ENCODE measurements at regions not wholly inside any gene's neighbourhood (a gene's known extent, or its start where the extent isn't known, plus 50 kb on each side); places are given as distances from the start of the nearest gene placed in this dataset.

DNA sequence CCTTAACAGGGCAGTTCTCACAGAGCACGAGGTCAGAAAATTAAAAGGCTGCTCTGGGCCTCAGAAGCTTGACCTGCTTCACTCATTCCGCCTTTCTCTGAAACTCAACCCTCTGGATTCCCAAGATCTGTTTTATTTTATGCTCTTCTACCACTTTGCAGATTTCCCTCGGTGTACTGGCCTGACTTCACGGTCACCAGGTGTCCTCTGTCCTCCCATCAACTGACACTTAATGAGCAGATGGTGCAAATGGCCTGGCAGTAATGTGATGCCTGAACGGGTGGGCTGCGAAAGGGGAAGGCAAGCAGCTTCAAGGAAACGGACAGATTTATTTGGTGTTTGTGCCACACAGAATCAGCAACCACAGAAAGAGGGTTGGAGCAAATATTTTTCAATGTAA, 169.7 kb upstream of the TFAP2D start:
- POLR2A ChIA-PET, result no interaction called here
- intact Hi-C loops (cut with micrococcal nuclease), result no loop called here
- TF ChIP-seq, protein P1, sequence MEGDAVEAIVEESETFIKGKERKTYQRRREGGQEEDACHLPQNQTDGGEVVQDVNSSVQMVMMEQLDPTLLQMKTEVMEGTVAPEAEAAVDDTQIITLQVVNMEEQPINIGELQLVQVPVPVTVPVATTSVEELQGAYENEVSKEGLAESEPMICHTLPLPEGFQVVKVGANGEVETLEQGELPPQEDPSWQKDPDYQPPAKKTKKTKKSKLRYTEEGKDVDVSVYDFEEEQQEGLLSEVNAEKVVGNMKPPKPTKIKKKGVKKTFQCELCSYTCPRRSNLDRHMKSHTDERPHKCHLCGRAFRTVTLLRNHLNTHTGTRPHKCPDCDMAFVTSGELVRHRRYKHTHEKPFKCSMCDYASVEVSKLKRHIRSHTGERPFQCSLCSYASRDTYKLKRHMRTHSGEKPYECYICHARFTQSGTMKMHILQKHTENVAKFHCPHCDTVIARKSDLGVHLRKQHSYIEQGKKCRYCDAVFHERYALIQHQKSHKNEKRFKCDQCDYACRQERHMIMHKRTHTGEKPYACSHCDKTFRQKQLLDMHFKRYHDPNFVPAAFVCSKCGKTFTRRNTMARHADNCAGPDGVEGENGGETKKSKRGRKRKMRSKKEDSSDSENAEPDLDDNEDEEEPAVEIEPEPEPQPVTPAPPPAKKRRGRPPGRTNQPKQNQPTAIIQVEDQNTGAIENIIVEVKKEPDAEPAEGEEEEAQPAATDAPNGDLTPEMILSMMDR (IDR thresholded peaks at IDR 0.05; ENCODE audit: unreplicated experiment), result no peak
- no TSS peak for BruUV-seq (replicated peaks)
- H3K36me3 Mint-ChIP-seq (ENCODE audit: insufficient read depth, unreplicated experiment), result no peaks in the 10 kb centered on the region
- H3K4me3 Mint-ChIP-seq (ENCODE audit: unreplicated experiment), result no peak overlapping the region
- H3K4me1 Mint-ChIP-seq (ENCODE audit: insufficient read depth, unreplicated experiment), result peaks cover 5% of the 10 kb centered on the region
- H3K27ac Mint-ChIP-seq (ENCODE audit: low read depth, unreplicated experiment), result no peak overlapping the region
- CTCF ChIA-PET, result no interaction called here
- H3K27me3 Mint-ChIP-seq (ENCODE audit: insufficient read depth, unreplicated experiment), result peaks cover 12% of the 10 kb centered on the region
- H3K9me3 Mint-ChIP-seq (ENCODE audit: unreplicated experiment), result no peaks in the 10 kb centered on the region
- no peak for DNase-seq (ENCODE audit: unreplicated experiment)

DNA sequence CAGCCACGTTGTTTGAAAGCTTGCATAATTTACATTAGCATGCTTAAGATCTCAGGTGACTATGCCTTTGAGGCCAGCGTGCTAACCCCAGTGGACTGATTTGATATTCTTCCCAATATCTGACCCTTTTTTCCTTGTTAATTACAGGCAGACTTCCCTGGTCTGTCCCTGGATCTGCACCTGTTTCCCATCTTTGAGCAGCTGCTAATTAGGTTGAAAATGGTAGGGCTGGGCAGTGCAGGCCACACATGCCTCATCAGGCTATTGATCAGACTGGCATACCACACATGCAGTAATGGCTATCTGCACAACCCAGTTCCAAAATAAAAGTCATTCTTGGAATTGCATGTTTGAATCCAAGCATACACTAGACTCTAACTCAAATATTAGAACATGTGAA, 164.3 kb upstream of the TFAP2D start:
- Mint-ChIP-seq H3K27me3 (ENCODE audit: insufficient read depth, unreplicated experiment) (peaks cover 12% of the 10 kb centered on the region), H3K9me3 (ENCODE audit: unreplicated experiment) (no peaks in the 10 kb centered on the region), H3K27ac (ENCODE audit: low read depth, unreplicated experiment) (no peak overlapping the region), H3K4me3 (ENCODE audit: unreplicated experiment) (no peak overlapping the region), H3K36me3 (ENCODE audit: insufficient read depth, unreplicated experiment) (no peaks in the 10 kb centered on the region), H3K4me1 (ENCODE audit: insufficient read depth, unreplicated experiment) (no peaks in the 10 kb centered on the region)
- TF ChIP-seq, protein P1 (IDR thresholded peaks at IDR 0.05; ENCODE audit: unreplicated experiment), result no peak
- intact Hi-C loops (cut with micrococcal nuclease), result no loop called here
- BruUV-seq (replicated peaks), result no TSS peak
- CTCF ChIA-PET, result no interaction called here
- no peak for DNase-seq (ENCODE audit: unreplicated experiment)
- POLR2A ChIA-PET, result no interaction called here

DNA sequence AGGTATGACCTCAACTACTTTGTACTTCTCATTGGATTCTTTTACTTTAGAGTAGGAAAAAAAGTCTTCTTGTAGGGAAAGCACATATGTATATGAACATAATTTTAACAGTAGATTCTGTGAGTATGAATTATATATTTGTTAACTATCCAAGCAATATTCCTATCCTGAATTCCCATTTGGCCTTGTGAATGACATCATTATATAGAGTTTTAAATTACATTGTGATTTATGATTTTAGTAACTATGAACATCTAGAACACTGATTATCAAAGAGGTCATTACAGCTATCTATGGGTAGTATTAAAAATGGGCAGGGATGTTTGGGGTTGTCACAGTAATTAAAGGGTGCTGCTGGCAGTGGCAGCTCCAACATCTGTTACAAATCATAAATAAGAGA, 163.9 kb upstream of the TFAP2D start:
- CTCF ChIA-PET, result no interaction called here
- Mint-ChIP-seq H3K36me3 (ENCODE audit: insufficient read depth, unreplicated experiment) (no peaks in the 10 kb centered on the region), H3K4me3 (ENCODE audit: unreplicated experiment) (no peak overlapping the region), H3K27ac (ENCODE audit: low read depth, unreplicated experiment) (no peak overlapping the region), H3K9me3 (ENCODE audit: unreplicated experiment) (no peaks in the 10 kb centered on the region), H3K27me3 (ENCODE audit: insufficient read depth, unreplicated experiment) (peaks cover 12% of the 10 kb centered on the region), H3K4me1 (ENCODE audit: insufficient read depth, unreplicated experiment) (no peaks in the 10 kb centered on the region)
- TF ChIP-seq, protein P1 (IDR thresholded peaks at IDR 0.05; ENCODE audit: unreplicated experiment), result no peak
- no TSS peak for BruUV-seq (replicated peaks)
- intact Hi-C loops (cut with micrococcal nuclease), result no loop called here
- POLR2A ChIA-PET, result no interaction called here
- no peak for DNase-seq (ENCODE audit: unreplicated experiment)

DNA sequence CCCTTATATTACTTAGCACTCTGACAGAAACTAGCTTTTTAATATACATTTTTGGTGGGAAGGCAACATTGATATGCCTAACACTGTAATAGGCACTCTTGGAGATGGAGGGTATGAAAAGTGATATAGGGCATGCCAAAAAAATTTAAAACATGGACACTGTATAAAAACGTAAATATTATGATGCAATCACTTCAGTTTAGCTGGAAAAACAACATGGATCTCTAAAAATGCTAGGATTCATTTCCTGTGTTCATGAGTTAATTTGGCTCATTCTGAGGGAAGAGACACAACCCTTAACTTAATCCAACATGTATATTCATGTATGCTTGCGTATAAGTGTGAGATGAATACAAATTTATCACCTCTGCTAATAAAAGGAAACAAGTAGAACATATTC, 157.3 kb upstream of the TFAP2D start:
- DNase-seq (ENCODE audit: unreplicated experiment), result no peak
- no peaks in the 10 kb centered on the region for H3K9me3 Mint-ChIP-seq (ENCODE audit: unreplicated experiment)
- no peaks in the 10 kb centered on the region for H3K27me3 Mint-ChIP-seq (ENCODE audit: insufficient read depth, unreplicated experiment)
- no peaks in the 10 kb centered on the region for H3K4me1 Mint-ChIP-seq (ENCODE audit: insufficient read depth, unreplicated experiment)
- H3K27ac Mint-ChIP-seq (ENCODE audit: low read depth, unreplicated experiment), result no peak overlapping the region
- H3K36me3 Mint-ChIP-seq (ENCODE audit: insufficient read depth, unreplicated experiment), result no peaks in the 10 kb centered on the region
- TF ChIP-seq, protein P1 (IDR thresholded peaks at IDR 0.05; ENCODE audit: unreplicated experiment), result no peak
- intact Hi-C loops (cut with micrococcal nuclease), result no loop called here
- ChIA-PET POLR2A (no interaction called here), CTCF (no interaction called here)
- no TSS peak for BruUV-seq (replicated peaks)
- H3K4me3 Mint-ChIP-seq (ENCODE audit: unreplicated experiment), result no peak overlapping the region
